Neural cell (in vitro differentiated cells): ENCODE measurements at regions not wholly inside any gene's neighbourhood (a gene's known extent, or its start where the extent isn't known, plus 50 kb on each side); places are given as distances from the start of the nearest gene placed in this dataset.

Experiments used
- H2AFZ ChIP-seq: fragments of 200-600, 300-800 bp; sonication (generic), shearing (Covaris generic); 2 replicates; pipeline ENCODE4 v1.6.0; 2014; ENCODE audit warnings: low read depth, mild to moderate bottlenecking, antibody characterized with exemption, low read length, moderate library complexity
- H3F3A ChIP-seq: fragments of 200-600 bp; shearing (Covaris generic); 2 replicates; pipeline ENCODE4 v1.6.1; 2016; ENCODE audit warnings: mild to moderate bottlenecking, moderate library complexity, mixed read lengths, antibody characterized with exemption, low read length; ENCODE audit not compliant: insufficient read depth, poor library complexity, severe bottlenecking
- H3K27ac ChIP-seq: fragments of 200-600, 300-800 bp; sonication (generic), shearing (Covaris generic); 2 replicates; pipeline ENCODE4 v1.5.1; 2014; ENCODE audit warnings: mild to moderate bottlenecking, low read length, moderate library complexity
- H3K27me3 ChIP-seq: fragments of 300-800, 200-600 bp; sonication (generic), shearing (Covaris generic); 2 replicates; pipeline ENCODE4 v1.6.0; 2014; ENCODE audit warnings: mild to moderate bottlenecking, low read depth, low read length, moderate library complexity; ENCODE audit not compliant: insufficient read depth
- H3K36me3 ChIP-seq: fragments of 300-800, 200-600 bp; sonication (generic), shearing (Covaris generic); 2 replicates; pipeline ENCODE4 v1.5.1; 2014; ENCODE audit warnings: mild to moderate bottlenecking, antibody characterized with exemption, low read length, moderate library complexity; ENCODE audit not compliant: insufficient read depth
- H3K4me2 ChIP-seq: fragments of 300-800, 200-600 bp; sonication (generic), shearing (Covaris generic); 2 replicates; pipeline ENCODE4 v1.6.0; 2014; ENCODE audit warnings: mild to moderate bottlenecking, low read length
- H3K4me3 ChIP-seq: fragments of 300-800, 200-600 bp; sonication (generic), shearing (Covaris generic); 2 replicates; pipeline ENCODE4 v1.5.1; 2014; ENCODE audit warnings: mild to moderate bottlenecking, low read length, moderate library complexity
- H3K79me2 ChIP-seq: fragments of 200-600 bp; shearing (Covaris generic); replicated peaks from 2 replicates; pipeline ENCODE4 v1.6.0; 2014; ENCODE audit warnings: mild to moderate bottlenecking, low read length, moderate library complexity; ENCODE audit not compliant: insufficient read depth
- H3K9ac ChIP-seq: fragments of 300-800, 200-600 bp; sonication (generic), shearing (Covaris generic); 2 replicates; pipeline ENCODE4 v1.6.1; 2016; ENCODE audit warnings: mild to moderate bottlenecking, low read length, mixed read lengths
- H3K9me2 ChIP-seq: fragments of 200-600 bp; shearing (Covaris generic); 2 replicates; pipeline ENCODE4 v1.6.1; 2016; ENCODE audit warnings: mild to moderate bottlenecking, low read length, mixed read lengths; ENCODE audit not compliant: insufficient read depth
- H3K9me3 ChIP-seq: fragments of 200-600, 300-800 bp; sonication (generic), shearing (Covaris generic); 2 replicates; pipeline ENCODE4 v1.6.1; 2016; ENCODE audit warnings: mild to moderate bottlenecking, mixed run types, low read length, moderate library complexity, mixed read lengths
- H4K20me1 ChIP-seq: fragments of 200-600 bp; shearing (Covaris generic); 2 replicates; pipeline ENCODE4 v1.6.1; 2016; ENCODE audit warnings: mild to moderate bottlenecking, mixed run types; ENCODE audit not compliant: insufficient read depth
- EP300 ChIP-seq: fragments of 450-650 bp; conservative IDR thresholded peaks from 2 replicates; pipeline ENCODE4 v1.6.1; 2014; ENCODE audit warnings: antibody characterized with exemption, mild to moderate bottlenecking, moderate library complexity; ENCODE audit not compliant: poor library complexity, severe bottlenecking
- EZH2 ChIP-seq: fragments of 200-600, 300-800 bp; shearing (Covaris generic), sonication (generic); IDR thresholded peaks from 2 replicates; pipeline ENCODE4 v1.6.1; 2014; ENCODE audit warnings: antibody characterized with exemption, low read length, borderline replicate concordance, mild to moderate bottlenecking; ENCODE audit not compliant: insufficient read depth, poor library complexity, severe bottlenecking
- MXI1 ChIP-seq: fragments of 450-650 bp; conservative IDR thresholded peaks from 2 replicates; pipeline ENCODE4 v1.6.1; 2014; ENCODE audit warnings: antibody characterized with exemption, mild to moderate bottlenecking; ENCODE audit not compliant: poor library complexity, severe bottlenecking
- POLR2AphosphoS5 ChIP-seq: IDR thresholded peaks from 2 replicates; pipeline ENCODE4 v1.6.1; 2012
- RAD21 ChIP-seq: fragments of 450-650 bp; conservative IDR thresholded peaks from 2 replicates; pipeline ENCODE4 v1.6.1; 2014; ENCODE audit warnings: antibody characterized with exemption, mild to moderate bottlenecking, moderate library complexity
- SMC3 ChIP-seq: fragments of 450-650 bp; conservative IDR thresholded peaks from 2 replicates; pipeline ENCODE4 v1.6.1; 2014; ENCODE audit warnings: antibody characterized with exemption, mild to moderate bottlenecking, moderate library complexity; ENCODE audit not compliant: poor library complexity
- TAF1 ChIP-seq: IDR thresholded peaks from 2 replicates; pipeline ENCODE4 v1.6.1; 2012; ENCODE audit warnings: low read depth
- TF ChIP-seq, protein P1 (sequence below): fragments of 450-650 bp; IDR thresholded peaks from 2 replicates; pipeline ENCODE4 v1.5.1; 2014; ENCODE audit warnings: antibody characterized with exemption, mild to moderate bottlenecking, moderate library complexity; ENCODE audit not compliant: poor library complexity, severe bottlenecking
- TF ChIP-seq, protein P2 (sequence below): IDR thresholded peaks from 2 replicates; pipeline ENCODE4 v1.6.1; 2012; ENCODE audit warnings: borderline replicate concordance

DNA sequence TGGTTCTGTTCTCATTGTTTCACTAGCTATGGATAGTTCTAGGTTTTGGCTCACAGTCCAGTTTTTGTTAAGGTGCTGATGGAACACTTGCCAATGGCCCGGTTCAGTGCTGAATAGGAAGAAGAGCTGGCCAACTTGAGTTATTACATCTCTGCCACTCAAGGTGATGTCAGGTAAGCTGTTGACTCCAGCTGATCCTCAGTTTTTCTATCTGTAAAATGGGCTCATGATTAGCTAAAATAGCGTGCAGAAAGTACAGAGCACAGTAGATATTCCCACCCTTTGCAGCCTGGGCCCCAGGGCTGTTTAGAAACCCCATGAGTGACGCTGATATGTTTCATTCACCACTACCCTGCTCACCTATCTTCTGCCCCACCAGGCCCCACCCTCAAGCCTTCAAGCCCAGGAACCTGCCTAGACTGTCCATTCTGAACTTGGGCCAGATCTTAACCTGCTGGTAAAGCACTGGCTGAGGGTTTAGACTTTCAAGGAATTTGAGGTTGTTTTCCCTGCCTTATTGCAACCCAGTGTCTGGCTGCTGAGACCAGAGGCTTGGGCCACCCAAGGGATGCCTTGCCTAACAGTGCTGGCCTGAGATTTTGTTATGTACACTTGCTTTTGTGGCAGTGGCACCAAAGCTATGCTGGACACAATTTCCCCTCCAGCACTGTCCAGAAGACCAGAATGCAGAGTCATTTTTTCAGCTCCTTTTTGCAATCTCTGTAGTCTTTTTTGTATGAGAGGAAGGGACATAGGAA lies 378.2 kb upstream of the ZMIZ1 start:
- Histone ChIP-seq H3K4me3 (no peak overlapping the region), H3K27ac (peak overlapping the region; percentile 96), H4K20me1 (no peaks in the 10 kb centered on the region), H2AFZ (no peak overlapping the region), H3K36me3 (no peaks in the 10 kb centered on the region), H3K4me2 (no peak overlapping the region), H3K9ac (peak overlapping the region; percentile 73), H3K79me2 (no peaks in the 10 kb centered on the region), H3F3A (peaks cover 4% of the 10 kb centered on the region), H3K27me3 (no peaks in the 10 kb centered on the region), H3K9me2 (no peaks in the 10 kb centered on the region), H3K9me3 (no peaks in the 10 kb centered on the region)
- TF ChIP-seq EP300 (no peak), EZH2 (no peak), RAD21 (no peak), SMC3 (no peak), TAF1 (no peak), POLR2AphosphoS5 (no peak), MXI1 (no peak)
- TF ChIP-seq, protein P1, sequence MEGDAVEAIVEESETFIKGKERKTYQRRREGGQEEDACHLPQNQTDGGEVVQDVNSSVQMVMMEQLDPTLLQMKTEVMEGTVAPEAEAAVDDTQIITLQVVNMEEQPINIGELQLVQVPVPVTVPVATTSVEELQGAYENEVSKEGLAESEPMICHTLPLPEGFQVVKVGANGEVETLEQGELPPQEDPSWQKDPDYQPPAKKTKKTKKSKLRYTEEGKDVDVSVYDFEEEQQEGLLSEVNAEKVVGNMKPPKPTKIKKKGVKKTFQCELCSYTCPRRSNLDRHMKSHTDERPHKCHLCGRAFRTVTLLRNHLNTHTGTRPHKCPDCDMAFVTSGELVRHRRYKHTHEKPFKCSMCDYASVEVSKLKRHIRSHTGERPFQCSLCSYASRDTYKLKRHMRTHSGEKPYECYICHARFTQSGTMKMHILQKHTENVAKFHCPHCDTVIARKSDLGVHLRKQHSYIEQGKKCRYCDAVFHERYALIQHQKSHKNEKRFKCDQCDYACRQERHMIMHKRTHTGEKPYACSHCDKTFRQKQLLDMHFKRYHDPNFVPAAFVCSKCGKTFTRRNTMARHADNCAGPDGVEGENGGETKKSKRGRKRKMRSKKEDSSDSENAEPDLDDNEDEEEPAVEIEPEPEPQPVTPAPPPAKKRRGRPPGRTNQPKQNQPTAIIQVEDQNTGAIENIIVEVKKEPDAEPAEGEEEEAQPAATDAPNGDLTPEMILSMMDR = no peak
- TF ChIP-seq, protein P2, sequence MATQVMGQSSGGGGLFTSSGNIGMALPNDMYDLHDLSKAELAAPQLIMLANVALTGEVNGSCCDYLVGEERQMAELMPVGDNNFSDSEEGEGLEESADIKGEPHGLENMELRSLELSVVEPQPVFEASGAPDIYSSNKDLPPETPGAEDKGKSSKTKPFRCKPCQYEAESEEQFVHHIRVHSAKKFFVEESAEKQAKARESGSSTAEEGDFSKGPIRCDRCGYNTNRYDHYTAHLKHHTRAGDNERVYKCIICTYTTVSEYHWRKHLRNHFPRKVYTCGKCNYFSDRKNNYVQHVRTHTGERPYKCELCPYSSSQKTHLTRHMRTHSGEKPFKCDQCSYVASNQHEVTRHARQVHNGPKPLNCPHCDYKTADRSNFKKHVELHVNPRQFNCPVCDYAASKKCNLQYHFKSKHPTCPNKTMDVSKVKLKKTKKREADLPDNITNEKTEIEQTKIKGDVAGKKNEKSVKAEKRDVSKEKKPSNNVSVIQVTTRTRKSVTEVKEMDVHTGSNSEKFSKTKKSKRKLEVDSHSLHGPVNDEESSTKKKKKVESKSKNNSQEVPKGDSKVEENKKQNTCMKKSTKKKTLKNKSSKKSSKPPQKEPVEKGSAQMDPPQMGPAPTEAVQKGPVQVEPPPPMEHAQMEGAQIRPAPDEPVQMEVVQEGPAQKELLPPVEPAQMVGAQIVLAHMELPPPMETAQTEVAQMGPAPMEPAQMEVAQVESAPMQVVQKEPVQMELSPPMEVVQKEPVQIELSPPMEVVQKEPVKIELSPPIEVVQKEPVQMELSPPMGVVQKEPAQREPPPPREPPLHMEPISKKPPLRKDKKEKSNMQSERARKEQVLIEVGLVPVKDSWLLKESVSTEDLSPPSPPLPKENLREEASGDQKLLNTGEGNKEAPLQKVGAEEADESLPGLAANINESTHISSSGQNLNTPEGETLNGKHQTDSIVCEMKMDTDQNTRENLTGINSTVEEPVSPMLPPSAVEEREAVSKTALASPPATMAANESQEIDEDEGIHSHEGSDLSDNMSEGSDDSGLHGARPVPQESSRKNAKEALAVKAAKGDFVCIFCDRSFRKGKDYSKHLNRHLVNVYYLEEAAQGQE = no peak

DNA sequence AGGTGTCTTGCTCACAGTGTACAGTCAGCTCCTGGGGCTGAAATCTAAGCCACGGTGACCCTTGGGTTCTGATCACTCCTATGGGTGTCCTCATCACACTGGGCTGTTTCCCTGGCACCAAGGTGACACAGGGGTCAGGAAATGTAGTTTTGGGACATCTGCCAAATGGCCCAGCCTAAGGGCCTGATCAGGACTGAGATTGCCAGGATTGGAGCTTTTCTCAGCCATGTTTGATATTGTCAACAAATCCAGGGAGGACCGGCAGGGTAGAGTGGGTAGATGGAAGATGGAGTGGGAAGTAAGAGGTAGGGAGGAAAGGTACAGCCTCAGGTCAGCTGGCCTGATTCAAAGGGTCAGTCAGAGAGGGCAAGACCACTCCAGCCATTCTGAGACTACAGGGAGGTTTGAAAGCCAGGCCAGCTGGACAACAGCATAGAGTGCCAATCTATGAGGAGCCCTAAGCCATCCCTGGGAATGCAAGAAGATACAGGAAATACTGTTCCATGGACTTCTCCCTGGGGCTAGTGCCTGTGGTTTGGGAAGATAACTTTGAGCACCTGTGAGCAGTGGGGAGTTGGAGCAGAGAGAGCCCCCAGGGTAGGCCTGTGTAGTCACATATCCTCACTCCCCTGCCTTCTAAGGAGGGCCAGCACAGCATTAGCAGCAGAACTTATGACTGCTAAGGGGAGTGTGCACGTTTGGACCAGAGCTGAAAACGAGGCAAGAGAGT lies 377.3 kb upstream of the ZMIZ1 start:
- no peak overlapping the region for H2AFZ ChIP-seq
- no peaks in the 10 kb centered on the region for H3K27me3 ChIP-seq
- no peak overlapping the region for H3K9ac ChIP-seq
- no peak overlapping the region for H3K4me3 ChIP-seq
- no peaks in the 10 kb centered on the region for H3K79me2 ChIP-seq
- no peaks in the 10 kb centered on the region for H3K9me2 ChIP-seq
- H3K27ac ChIP-seq = no peak overlapping the region
- TF ChIP-seq, protein P2 = no peak
- TF ChIP-seq TAF1 (no peak), SMC3 (no peak), MXI1 (no peak), RAD21 (no peak), EZH2 (no peak), POLR2AphosphoS5 (no peak), EP300 (no peak)
- TF ChIP-seq, protein P1 = no peak
- H4K20me1 ChIP-seq = no peaks in the 10 kb centered on the region
- no peaks in the 10 kb centered on the region for H3K36me3 ChIP-seq
- peaks cover 4% of the 10 kb centered on the region for H3F3A ChIP-seq
- H3K9me3 ChIP-seq = no peaks in the 10 kb centered on the region
- H3K4me2 ChIP-seq = no peak overlapping the region
